H1 (cell line): ENCODE measurements at regions not wholly inside any gene's neighbourhood (a gene's known extent, or its start where the extent isn't known, plus 50 kb on each side); places are given as distances from the start of the nearest gene placed in this dataset.

Source experiments
- POLR2AphosphoS5 ChIP-seq: IDR thresholded peaks from 2 replicates; pipeline ENCODE4 v1.6.1; 2011; ENCODE audit warnings: low read depth, low read length
- SIN3A ChIP-seq, 2 experiments: IDR thresholded peaks in 1 of 2; conservative IDR thresholded peaks in 1 of 2; 2 replicates each; pipeline ENCODE4 v1.6.1; 2011 to 2012; ENCODE audit warnings: low read length in 2 of 2, improper control_type of control experiment in 1 of 2, low read depth in 1 of 2, mild to moderate bottlenecking in 1 of 2
- TAF1 ChIP-seq: IDR thresholded peaks from 2 replicates; pipeline ENCODE4 v1.6.1; 2011; ENCODE audit warnings: mild to moderate bottlenecking, low read depth, low read length

DNA sequence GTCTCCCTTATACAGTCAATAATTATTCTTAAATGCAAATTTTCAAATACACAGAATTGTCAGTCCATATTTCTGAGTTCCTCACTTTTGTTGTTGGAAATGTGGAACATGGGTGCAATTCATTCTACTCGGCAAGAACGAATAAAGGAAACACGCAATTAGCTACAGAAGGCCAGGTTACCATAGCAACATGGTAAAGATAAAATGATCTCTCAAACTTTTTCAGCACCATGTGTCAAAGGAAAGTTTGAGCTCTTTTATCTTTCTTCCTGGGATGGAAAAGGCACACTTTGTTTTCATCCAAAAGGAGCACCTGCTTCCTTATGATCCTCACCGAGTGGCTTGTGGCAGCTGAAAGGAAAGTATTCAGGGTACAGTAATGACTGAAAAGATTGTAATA lies 595.0 kb downstream of the RPS29 start (continued):
- TF ChIP-seq SIN3A (conservative IDR thresholded peaks at IDR 0.05 in 1 of 2, IDR thresholded peaks at IDR 0.05 in 1 of 2; ENCODE audit: low read depth in 1 of 2, low read length in 2 of 2) (no peak), TAF1 (no peak), POLR2AphosphoS5 (no peak)
